Breast epithelium (tissue), 3 donors: ENCODE measurements at regions not wholly inside any gene's neighbourhood (a gene's known extent, or its start where the extent isn't known, plus 50 kb on each side); places are given as distances from the start of the nearest gene placed in this dataset.

ENCODE experiments used
- CTCF ChIP-seq, 3 donors: fragments of 450-650 bp; IDR thresholded peaks; one replicate each; pipeline ENCODE4 v1.5.1; 2016 to 2017; ENCODE audit warnings: antibody characterized with exemption in 3 of 3, mild to moderate bottlenecking in 3 of 3, moderate library complexity in 3 of 3
- POLR2A ChIP-seq: fragments of 450-650 bp; IDR thresholded peaks from one replicate; pipeline ENCODE4 v1.6.1; 2016; ENCODE audit warnings: antibody characterized with exemption, mild to moderate bottlenecking, moderate library complexity
- POLR2AphosphoS5 ChIP-seq, 3 donors: sonication (generic); formaldehyde crosslinking; IDR thresholded peaks; one replicate each; pipeline ENCODE4 v1.6.1; 2017; ENCODE audit warnings: antibody characterized with exemption in 3 of 3

GRCh38 chr1:237959838-237960237 is 69.1 kb upstream of the ZP4 start:
- TF ChIP-seq CTCF (IDR thresholded peaks at IDR 0.05) (no peak), POLR2A (no peak), POLR2AphosphoS5 (IDR thresholded peaks at IDR 0.05) (no peak)
